ENCODE measurements at regions not wholly inside any gene's neighbourhood (a gene's known extent, or its start where the extent isn't known, plus 50 kb on each side); places are given as distances from the start of the nearest gene placed in this dataset.

DNA sequence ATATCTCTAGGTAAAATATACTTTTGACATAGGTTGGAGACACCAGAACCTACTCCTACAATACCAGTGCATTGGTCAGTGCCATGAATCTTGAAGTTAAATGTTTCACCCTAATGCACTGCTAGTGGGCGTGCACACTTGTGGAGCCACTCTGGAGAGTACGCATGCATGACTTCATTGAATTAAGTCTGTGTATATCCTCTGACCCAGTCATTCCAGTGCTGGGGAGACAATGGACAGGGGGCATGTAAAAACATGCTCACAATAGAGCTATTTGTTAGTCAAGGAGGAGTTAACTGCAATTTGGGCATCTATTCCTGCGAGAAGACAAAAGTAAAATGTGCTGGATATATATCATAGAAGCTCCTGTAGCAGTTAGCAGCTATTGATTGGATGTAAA lies 335.4 kb upstream of the NCAM1 start:
- Histone ChIP-seq H4K20me1 (no peaks in the 10 kb centered on the region), H3K27me3 (no peaks in the 10 kb centered on the region), H3K4me3 (no peak overlapping the region), H3K36me3 (no peaks in the 10 kb centered on the region), H3K4me1 (no peaks in the 10 kb centered on the region), H3K9ac (no peak overlapping the region), H3K9me3 (no peaks in the 10 kb centered on the region), H3K27ac (no peak overlapping the region), H3K4me2 (no peak overlapping the region)
- TF ChIP-seq Cebpa-rat (IDR thresholded peaks at IDR 0.05), result no peak

DNA sequence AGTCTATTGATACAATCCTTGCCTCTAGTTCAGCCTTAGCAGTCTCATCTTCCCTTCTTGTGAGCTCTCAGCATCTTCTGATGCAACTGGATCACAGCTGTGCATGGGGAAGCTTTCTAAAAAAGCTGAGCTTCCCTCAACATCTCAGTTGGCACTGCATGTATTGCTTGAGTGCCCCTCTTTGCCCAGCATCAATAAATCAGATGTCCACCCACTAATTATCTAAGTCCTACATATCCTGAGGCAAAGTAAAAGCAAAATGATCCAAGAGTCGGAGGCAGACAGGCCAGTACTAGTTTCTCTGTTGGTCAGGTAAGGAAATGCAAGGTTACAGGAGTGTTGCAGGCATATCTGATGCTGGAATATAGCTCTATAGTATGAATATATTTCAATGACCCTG lies 334.5 kb upstream of the NCAM1 start:
- TF ChIP-seq Cebpa-rat (IDR thresholded peaks at IDR 0.05), result no peak
- no peak overlapping the region for H3K27ac ChIP-seq
- H3K4me2 ChIP-seq, result no peak overlapping the region

DNA sequence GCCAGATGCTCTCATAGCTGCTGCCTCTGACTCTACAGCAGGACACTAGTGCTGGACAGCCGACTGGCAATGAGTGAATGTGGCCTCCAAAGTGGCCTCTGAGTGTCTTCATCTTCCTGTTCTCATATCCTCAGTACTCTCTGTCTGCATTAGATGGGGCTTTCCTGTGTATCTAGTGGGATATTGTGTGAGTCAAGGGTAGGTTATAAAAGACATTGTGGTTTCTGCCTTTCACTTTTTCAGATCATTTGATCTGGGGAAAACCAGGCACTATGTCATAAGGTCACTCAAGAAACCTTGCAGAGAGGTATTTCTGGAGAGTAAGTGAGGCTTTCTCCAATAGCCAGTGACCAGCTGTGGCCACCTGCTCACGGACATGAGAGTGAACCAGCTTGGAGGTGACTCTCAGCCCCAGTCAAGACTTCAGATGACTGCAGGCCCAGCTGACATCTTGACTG lies 333.6 kb upstream of the NCAM1 start:
- no peak for TF ChIP-seq Cebpa-rat (IDR thresholded peaks at IDR 0.05)
- Histone ChIP-seq H3K4me1 (no peaks in the 10 kb centered on the region), H3K4me2 (no peak overlapping the region), H3K36me3 (no peaks in the 10 kb centered on the region), H3K9me3 (no peaks in the 10 kb centered on the region), H3K9ac (no peak overlapping the region), H4K20me1 (no peaks in the 10 kb centered on the region), H3K4me3 (no peak overlapping the region), H3K27me3 (no peaks in the 10 kb centered on the region), H3K27ac (no peak overlapping the region)

More for the DNA sequence above, 334.5 kb upstream of the NCAM1 start:
- Histone ChIP-seq H3K9ac (no peak overlapping the region), H3K27me3 (no peaks in the 10 kb centered on the region), H3K4me3 (no peak overlapping the region), H3K4me1 (no peaks in the 10 kb centered on the region), H4K20me1 (no peaks in the 10 kb centered on the region), H3K36me3 (no peaks in the 10 kb centered on the region), H3K9me3 (no peaks in the 10 kb centered on the region)

DNA sequence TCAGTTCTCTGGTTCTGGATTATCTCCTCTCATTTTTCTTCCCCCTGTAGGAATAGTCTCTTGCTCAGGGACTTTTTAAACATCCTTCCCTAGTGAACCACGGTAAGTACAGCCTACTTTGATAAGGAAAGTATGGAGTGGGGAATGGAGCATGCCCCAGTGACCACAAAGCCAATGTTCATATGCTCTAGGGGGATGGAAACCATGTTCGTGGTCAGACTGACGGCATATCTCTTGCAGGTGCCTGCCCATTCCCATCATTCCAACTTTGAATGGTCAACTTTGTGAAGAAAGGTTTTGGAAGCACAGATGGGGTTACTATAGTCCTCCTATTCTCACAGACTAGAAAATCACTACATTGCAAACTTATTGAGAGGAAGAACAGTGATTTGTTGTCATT lies 332.5 kb upstream of the NCAM1 start:
- Histone ChIP-seq H3K36me3 (no peaks in the 10 kb centered on the region), H4K20me1 (no peaks in the 10 kb centered on the region), H3K4me1 (no peaks in the 10 kb centered on the region), H3K27ac (no peak overlapping the region), H3K9ac (no peak overlapping the region), H3K4me3 (no peak overlapping the region), H3K4me2 (no peak overlapping the region), H3K9me3 (no peaks in the 10 kb centered on the region), H3K27me3 (no peaks in the 10 kb centered on the region)
- TF ChIP-seq Cebpa-rat (IDR thresholded peaks at IDR 0.05), result no peak

DNA sequence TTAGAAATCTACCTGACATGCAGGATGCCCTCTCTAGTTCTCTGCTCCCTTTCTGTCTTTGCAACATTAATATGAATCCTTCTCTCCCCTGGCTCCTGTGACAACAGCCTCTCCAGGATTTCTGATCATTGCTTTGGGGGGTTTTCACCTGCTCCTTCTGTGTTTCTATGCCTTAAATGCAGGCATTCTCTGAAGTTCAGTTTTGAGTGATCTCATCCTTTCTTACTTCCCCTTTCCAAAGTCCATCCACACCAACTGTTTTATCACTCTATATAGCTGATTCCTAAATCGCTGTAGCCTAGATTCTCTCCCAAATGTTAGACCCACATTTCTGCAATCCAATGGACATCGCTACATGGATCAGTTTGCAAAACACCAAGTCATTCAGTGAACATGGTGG lies 330.7 kb upstream of the NCAM1 start:
- no peaks in the 10 kb centered on the region for H3K36me3 ChIP-seq
- H3K4me1 ChIP-seq, result no peaks in the 10 kb centered on the region
- H3K27ac ChIP-seq, result no peak overlapping the region
- H3K4me2 ChIP-seq, result no peak overlapping the region
- H3K27me3 ChIP-seq, result no peaks in the 10 kb centered on the region
- no peak overlapping the region for H3K4me3 ChIP-seq
- TF ChIP-seq Cebpa-rat (IDR thresholded peaks at IDR 0.05), result no peak
- no peaks in the 10 kb centered on the region for H3K9me3 ChIP-seq
- no peaks in the 10 kb centered on the region for H4K20me1 ChIP-seq
- no peak overlapping the region for H3K9ac ChIP-seq

DNA sequence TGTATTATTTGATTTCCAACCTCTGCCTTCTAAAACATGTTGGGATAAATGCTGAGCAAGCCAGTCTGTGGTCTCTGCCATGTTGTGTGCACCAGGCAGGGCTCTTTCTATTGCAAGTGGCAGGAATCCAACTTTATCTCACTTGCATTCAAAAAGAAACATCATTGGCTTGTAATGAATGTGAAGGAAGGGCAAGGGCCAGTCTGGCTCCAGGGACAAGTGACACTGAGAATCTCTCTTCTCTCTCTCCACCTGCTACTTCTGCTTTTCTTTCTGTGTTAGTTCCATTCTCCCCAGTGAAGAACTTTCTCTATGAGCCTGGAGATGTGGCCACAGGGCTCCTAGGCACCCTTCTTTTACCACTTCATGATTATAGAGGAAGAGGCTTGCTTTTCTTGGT lies 329.9 kb upstream of the NCAM1 start:
- Histone ChIP-seq H3K27me3 (no peaks in the 10 kb centered on the region), H3K4me1 (no peaks in the 10 kb centered on the region), H3K36me3 (no peaks in the 10 kb centered on the region), H3K9me3 (no peaks in the 10 kb centered on the region), H3K4me2 (no peak overlapping the region), H4K20me1 (no peaks in the 10 kb centered on the region), H3K9ac (no peak overlapping the region), H3K4me3 (no peak overlapping the region), H3K27ac (no peak overlapping the region)
- no peak for TF ChIP-seq Cebpa-rat (IDR thresholded peaks at IDR 0.05)

DNA sequence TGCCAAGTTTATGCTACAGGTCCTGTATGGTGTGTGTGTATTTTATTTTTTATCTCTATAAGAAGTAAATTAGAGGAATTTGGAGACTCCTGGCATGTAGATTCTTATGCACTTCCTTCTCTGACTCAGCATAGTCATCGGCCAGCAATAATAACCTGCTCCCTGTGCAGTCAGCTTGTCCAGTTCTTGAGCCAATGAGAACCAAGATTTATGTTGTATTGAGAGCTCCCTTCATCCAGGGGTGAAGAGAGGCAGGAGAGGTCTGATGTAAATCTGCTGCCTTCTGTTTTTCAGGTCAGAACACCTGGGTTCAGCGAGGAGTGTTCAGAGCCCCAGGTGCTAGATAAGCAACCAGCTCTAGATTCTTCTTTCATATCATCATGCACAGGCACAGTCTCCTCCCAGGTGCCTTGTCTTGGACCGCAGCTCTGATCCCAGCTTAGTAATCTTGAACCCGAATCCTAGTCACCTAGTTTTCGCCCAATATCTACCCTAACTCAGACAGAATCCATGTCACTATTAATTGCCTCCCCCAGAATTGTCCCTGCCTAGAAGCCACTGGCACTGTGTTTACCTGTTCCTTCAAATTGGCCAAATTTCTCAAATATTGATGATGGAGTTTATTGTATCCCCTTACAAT lies 328.2 kb upstream of the NCAM1 start:
- Histone ChIP-seq H3K4me3 (no peak overlapping the region), H3K9ac (no peak overlapping the region), H3K27me3 (no peaks in the 10 kb centered on the region), H3K4me1 (no peaks in the 10 kb centered on the region), H4K20me1 (no peaks in the 10 kb centered on the region), H3K4me2 (no peak overlapping the region), H3K36me3 (no peaks in the 10 kb centered on the region), H3K27ac (no peak overlapping the region), H3K9me3 (0 out of 2 replicates have a peak, but pooled peaks cover 7% of the 10 kb centered on the region)
- TF ChIP-seq Cebpa-rat (IDR thresholded peaks at IDR 0.05), result no peak

DNA sequence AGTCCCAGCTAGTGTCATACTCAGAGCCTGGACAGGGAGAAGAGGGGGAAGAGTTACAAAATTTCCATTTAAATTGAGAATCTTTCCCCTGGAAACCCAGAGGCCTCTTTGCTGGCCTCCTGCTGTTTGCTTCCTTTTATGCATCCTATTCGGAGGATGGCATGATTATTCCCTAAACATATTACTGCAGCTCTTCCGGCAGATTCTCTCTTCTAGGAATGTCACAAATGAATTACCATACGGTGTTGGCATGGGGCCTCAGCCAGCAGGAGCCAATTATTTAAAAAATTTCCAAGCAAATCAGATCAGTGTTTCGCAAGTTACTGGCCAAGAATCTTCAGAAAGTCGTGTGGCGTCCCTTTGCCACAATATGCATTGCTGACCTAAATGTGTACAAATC lies 326.7 kb upstream of the NCAM1 start:
- no peak overlapping the region for H3K4me2 ChIP-seq

DNA sequence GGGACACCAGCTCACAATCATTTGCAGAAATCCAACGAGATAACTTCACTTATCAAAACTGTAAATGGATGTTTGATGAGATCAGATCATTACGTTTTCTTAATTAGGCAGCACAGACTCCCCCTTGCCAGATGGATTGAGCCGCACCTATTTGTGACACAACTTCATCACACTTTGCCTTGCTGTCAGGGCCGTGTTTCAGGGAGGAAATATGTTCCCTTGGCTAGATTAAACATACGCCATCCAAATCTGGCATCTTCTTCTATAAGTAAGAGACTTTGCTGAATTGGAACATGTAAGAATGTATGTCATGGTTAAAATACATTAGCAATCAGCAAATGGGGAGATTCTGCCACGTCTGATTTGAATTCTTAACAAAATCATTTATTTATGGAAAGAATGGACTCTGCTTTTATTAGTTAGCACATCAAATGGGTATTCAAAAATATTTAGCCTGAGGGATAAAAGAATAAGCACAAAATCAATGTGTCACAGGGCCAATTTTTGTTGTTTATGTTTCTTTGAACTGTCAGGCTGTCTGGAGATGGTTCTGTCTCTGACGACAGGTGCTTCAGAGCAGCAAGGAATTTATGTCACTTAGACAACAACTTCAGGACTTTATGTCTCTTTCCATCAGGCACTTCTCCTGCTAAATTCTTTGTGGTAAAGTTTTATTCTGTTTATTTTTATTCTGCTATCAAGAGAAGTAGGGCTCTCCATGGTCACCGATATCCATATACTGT lies 326.1 kb upstream of the NCAM1 start:
- Histone ChIP-seq H3K4me3 (no peak overlapping the region), H3K9ac (no peak overlapping the region), H3K4me1 (no peaks in the 10 kb centered on the region), H3K9me3 (peaks cover 12% of the 10 kb centered on the region; the same call in 1 of the 2 replicates), H4K20me1 (no peaks in the 10 kb centered on the region), H3K4me2 (no peak overlapping the region), H3K27ac (no peak overlapping the region), H3K27me3 (no peaks in the 10 kb centered on the region), H3K36me3 (no peaks in the 10 kb centered on the region)
- no peak for TF ChIP-seq Cebpa-rat (IDR thresholded peaks at IDR 0.05)

More for the DNA sequence above, 326.7 kb upstream of the NCAM1 start:
- H3K36me3 ChIP-seq, result no peaks in the 10 kb centered on the region
- H3K27ac ChIP-seq, result no peak overlapping the region
- no peak overlapping the region for H3K9ac ChIP-seq
- no peak for TF ChIP-seq Cebpa-rat (IDR thresholded peaks at IDR 0.05)
- H3K27me3 ChIP-seq, result no peaks in the 10 kb centered on the region
- peaks cover 9% of the 10 kb centered on the region; the same call in 1 of the 2 replicates for H3K9me3 ChIP-seq
- H3K4me3 ChIP-seq, result no peak overlapping the region
- H4K20me1 ChIP-seq, result no peaks in the 10 kb centered on the region
- no peaks in the 10 kb centered on the region for H3K4me1 ChIP-seq

DNA sequence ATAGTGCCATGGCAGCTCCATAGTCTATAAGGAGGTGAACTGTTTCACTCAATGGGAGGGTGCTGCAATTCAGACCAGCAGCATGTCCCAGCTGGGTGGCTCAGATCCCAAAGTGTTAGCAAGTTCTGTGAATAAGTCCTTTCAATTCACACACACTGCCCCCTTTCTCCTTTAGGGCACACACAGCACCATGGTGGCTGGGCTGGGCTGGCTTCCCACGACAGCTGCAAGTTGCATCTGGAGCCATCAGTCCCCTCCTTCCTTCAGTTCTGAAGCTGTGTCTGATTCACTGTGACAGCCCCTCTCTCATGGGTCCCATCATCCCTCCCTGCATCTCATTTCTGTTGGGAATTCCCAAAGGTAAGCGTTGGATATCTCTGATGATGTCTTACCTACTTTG lies 324.1 kb upstream of the NCAM1 start:
- no peak overlapping the region for H3K27ac ChIP-seq
- no peaks in the 10 kb centered on the region for H4K20me1 ChIP-seq
- H3K9me3 ChIP-seq, result peaks cover 16% of the 10 kb centered on the region
- no peak overlapping the region for H3K9ac ChIP-seq
- H3K36me3 ChIP-seq, result no peaks in the 10 kb centered on the region
- no peak overlapping the region for H3K4me2 ChIP-seq
- H3K4me1 ChIP-seq, result no peaks in the 10 kb centered on the region
- no peaks in the 10 kb centered on the region for H3K27me3 ChIP-seq
- TF ChIP-seq Cebpa-rat (IDR thresholded peaks at IDR 0.05), result no peak
- no peak overlapping the region for H3K4me3 ChIP-seq

All from BLaER1 (cell line).